ENCODE measurements at regions not wholly inside any gene's neighbourhood (a gene's known extent, or its start where the extent isn't known, plus 50 kb on each side); places are given as distances from the start of the nearest gene placed in this dataset.

- H3K4me3 ChIP-seq, result no peak overlapping the region
Observed at GRCh38 chr10:84698989-84699388, 370.6 kb downstream of the CCSER2 start.

GRCh38 chr10:84700668-84701369 lies 372.4 kb downstream of the CCSER2 start:
- Histone ChIP-seq H3K4me1 (ENCODE audit: low read depth) (no peaks in the 10 kb centered on the region), H3K4me3 (no peak overlapping the region), H3K9me3 (no peaks in the 10 kb centered on the region), H3K36me3 (ENCODE audit: low read depth) (no peaks in the 10 kb centered on the region)
- ATAC-seq, result no peak
- no peak for TF ChIP-seq CTCF (IDR thresholded peaks at IDR 0.05)
- DNase-seq, result no peak
- intact Hi-C loops (cut with DNase I, micrococcal nuclease), result no loop called here

More at GRCh38 chr10:84698989-84699388, 370.6 kb downstream of the CCSER2 start:
- no peaks in the 10 kb centered on the region for H3K4me1 ChIP-seq (ENCODE audit: low read depth)
- DNase-seq, result no peak
- intact Hi-C loops (cut with DNase I, micrococcal nuclease), result no loop called here
- no peaks in the 10 kb centered on the region for H3K36me3 ChIP-seq (ENCODE audit: low read depth)
- ATAC-seq, result no peak
- no peaks in the 10 kb centered on the region for H3K9me3 ChIP-seq
- no peak for TF ChIP-seq CTCF (IDR thresholded peaks at IDR 0.05)

- intact Hi-C loops (cut with DNase I, micrococcal nuclease), result no loop called here
Observed at GRCh38 chr10:84701370-84701720, 373.0 kb downstream of the CCSER2 start.

GRCh38 chr10:84704101-84704500 lies 375.7 kb downstream of the CCSER2 start:
- no peaks in the 10 kb centered on the region for H3K9me3 ChIP-seq
- ATAC-seq, result no peak
- TF ChIP-seq CTCF (IDR thresholded peaks at IDR 0.05), result no peak
- H3K4me3 ChIP-seq, result no peak overlapping the region
- DNase-seq, result no peak
- intact Hi-C loops (cut with DNase I, micrococcal nuclease), result no loop called here
- no peaks in the 10 kb centered on the region for H3K4me1 ChIP-seq (ENCODE audit: low read depth)
- no peaks in the 10 kb centered on the region for H3K36me3 ChIP-seq (ENCODE audit: low read depth)

More at GRCh38 chr10:84701370-84701720, 373.0 kb downstream of the CCSER2 start:
- ATAC-seq (no peak), DNase-seq (no peak)
- Histone ChIP-seq H3K4me3 (no peak overlapping the region), H3K36me3 (ENCODE audit: low read depth) (no peaks in the 10 kb centered on the region), H3K9me3 (no peaks in the 10 kb centered on the region), H3K4me1 (ENCODE audit: low read depth) (no peaks in the 10 kb centered on the region)
- no peak for TF ChIP-seq CTCF (IDR thresholded peaks at IDR 0.05)

GRCh38 chr10:84706431-84706830 lies 378.0 kb downstream of the CCSER2 start:
- ATAC-seq, result no peak
- Histone ChIP-seq H3K9me3 (no peaks in the 10 kb centered on the region), H3K4me1 (ENCODE audit: low read depth) (no peaks in the 10 kb centered on the region), H3K4me3 (no peak overlapping the region), H3K36me3 (ENCODE audit: low read depth) (no peaks in the 10 kb centered on the region)
- no peak for DNase-seq
- intact Hi-C loops (cut with DNase I, micrococcal nuclease), result no loop called here
- TF ChIP-seq CTCF (IDR thresholded peaks at IDR 0.05), result no peak

GRCh38 chr10:84706875-84707274 lies 378.5 kb downstream of the CCSER2 start:
- DNase-seq (no peak), ATAC-seq (no peak)
- intact Hi-C loops (cut with DNase I, micrococcal nuclease), result no loop called here
- Histone ChIP-seq H3K4me3 (no peak overlapping the region), H3K4me1 (ENCODE audit: low read depth) (no peaks in the 10 kb centered on the region), H3K36me3 (ENCODE audit: low read depth) (no peaks in the 10 kb centered on the region), H3K9me3 (no peaks in the 10 kb centered on the region)
- no peak for TF ChIP-seq CTCF (IDR thresholded peaks at IDR 0.05)

Measured in mucosa of descending colon (tissue), 3 donors.